ENCODE measurements at regions not wholly inside any gene's neighbourhood (a gene's known extent, or its start where the extent isn't known, plus 50 kb on each side); places are given as distances from the start of the nearest gene placed in this dataset.

DNA sequence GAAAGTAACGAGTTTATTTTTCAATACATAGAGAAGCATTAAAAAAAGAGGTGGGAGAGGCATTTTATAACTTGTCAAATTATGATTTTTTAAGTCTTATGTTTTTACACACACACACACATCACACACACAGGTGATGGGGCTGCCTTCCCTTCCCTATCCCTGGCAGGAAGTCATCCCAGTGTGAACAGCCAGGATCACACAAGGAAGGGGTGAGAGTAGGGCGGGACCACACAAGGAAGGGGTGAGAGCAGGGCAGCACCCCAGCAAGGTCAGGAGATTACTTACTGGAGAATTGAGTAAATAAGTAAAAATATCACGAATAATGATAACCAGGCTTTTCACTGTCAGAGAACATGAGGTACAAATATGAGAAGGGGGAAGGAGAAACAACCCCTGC, 372.6 kb downstream of the SEC23A start:
- no peak for TF ChIP-seq RNF2 (conservative IDR thresholded peaks at IDR 0.05; ENCODE audit: low read depth)
- TF ChIP-seq, protein P1, sequence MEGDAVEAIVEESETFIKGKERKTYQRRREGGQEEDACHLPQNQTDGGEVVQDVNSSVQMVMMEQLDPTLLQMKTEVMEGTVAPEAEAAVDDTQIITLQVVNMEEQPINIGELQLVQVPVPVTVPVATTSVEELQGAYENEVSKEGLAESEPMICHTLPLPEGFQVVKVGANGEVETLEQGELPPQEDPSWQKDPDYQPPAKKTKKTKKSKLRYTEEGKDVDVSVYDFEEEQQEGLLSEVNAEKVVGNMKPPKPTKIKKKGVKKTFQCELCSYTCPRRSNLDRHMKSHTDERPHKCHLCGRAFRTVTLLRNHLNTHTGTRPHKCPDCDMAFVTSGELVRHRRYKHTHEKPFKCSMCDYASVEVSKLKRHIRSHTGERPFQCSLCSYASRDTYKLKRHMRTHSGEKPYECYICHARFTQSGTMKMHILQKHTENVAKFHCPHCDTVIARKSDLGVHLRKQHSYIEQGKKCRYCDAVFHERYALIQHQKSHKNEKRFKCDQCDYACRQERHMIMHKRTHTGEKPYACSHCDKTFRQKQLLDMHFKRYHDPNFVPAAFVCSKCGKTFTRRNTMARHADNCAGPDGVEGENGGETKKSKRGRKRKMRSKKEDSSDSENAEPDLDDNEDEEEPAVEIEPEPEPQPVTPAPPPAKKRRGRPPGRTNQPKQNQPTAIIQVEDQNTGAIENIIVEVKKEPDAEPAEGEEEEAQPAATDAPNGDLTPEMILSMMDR (CRISPR knock-in tag; IDR thresholded peaks at IDR 0.05) = no peak
- TF ChIP-seq ZNF703 (CRISPR knock-in tag; IDR thresholded peaks at IDR 0.05; ENCODE audit: borderline replicate concordance) = no peak
- no peak for TF ChIP-seq ZNF879 (CRISPR knock-in tag; IDR thresholded peaks at IDR 0.05)
- TF ChIP-seq CBFB (CRISPR knock-in tag; IDR thresholded peaks at IDR 0.05) = no peak
- TF ChIP-seq JUND (CRISPR knock-in tag; IDR thresholded peaks at IDR 0.05) = no peak
- TF ChIP-seq, protein P2, sequence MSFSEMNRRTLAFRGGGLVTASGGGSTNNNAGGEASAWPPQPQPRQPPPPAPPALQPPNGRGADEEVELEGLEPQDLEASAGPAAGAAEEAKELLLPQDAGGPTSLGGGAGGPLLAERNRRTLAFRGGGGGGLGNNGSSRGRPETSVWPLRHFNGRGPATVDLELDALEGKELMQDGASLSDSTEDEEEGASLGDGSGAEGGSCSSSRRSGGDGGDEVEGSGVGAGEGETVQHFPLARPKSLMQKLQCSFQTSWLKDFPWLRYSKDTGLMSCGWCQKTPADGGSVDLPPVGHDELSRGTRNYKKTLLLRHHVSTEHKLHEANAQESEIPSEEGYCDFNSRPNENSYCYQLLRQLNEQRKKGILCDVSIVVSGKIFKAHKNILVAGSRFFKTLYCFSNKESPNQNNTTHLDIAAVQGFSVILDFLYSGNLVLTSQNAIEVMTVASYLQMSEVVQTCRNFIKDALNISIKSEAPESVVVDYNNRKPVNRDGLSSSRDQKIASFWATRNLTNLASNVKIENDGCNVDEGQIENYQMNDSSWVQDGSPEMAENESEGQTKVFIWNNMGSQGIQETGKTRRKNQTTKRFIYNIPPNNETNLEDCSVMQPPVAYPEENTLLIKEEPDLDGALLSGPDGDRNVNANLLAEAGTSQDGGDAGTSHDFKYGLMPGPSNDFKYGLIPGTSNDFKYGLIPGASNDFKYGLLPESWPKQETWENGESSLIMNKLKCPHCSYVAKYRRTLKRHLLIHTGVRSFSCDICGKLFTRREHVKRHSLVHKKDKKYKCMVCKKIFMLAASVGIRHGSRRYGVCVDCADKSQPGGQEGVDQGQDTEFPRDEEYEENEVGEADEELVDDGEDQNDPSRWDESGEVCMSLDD (CRISPR knock-in tag; IDR thresholded peaks at IDR 0.05; ENCODE audit: borderline replicate concordance) = no peak
- TF ChIP-seq AGO2 (optimal IDR thresholded peaks at IDR 0.05; ENCODE audit: low read depth, low read length) = no peak
- no peak for TF ChIP-seq CEBPB (IDR thresholded peaks at IDR 0.05; ENCODE audit: borderline replicate concordance, low read depth, low read length)
- no peak for TF ChIP-seq ZBTB8A (CRISPR knock-in tag; IDR thresholded peaks at IDR 0.05; ENCODE audit: borderline replicate concordance, low read depth)
- TF ChIP-seq, protein P3, sequence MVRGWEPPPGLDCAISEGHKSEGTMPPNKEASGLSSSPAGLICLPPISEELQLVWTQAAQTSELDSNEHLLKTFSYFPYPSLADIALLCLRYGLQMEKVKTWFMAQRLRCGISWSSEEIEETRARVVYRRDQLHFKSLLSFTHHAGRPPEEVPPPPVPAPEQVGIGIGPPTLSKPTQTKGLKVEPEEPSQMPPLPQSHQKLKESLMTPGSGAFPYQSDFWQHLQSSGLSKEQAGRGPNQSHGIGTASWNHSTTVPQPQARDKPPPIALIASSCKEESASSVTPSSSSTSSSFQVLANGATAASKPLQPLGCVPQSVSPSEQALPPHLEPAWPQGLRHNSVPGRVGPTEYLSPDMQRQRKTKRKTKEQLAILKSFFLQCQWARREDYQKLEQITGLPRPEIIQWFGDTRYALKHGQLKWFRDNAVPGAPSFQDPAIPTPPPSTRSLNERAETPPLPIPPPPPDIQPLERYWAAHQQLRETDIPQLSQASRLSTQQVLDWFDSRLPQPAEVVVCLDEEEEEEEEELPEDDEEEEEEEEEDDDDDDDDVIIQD (CRISPR knock-in tag; IDR thresholded peaks at IDR 0.05; ENCODE audit: low read depth) = no peak
- TF ChIP-seq JDP2 (CRISPR knock-in tag; IDR thresholded peaks at IDR 0.05; ENCODE audit: borderline replicate concordance) = no peak
- TF ChIP-seq, protein P4, sequence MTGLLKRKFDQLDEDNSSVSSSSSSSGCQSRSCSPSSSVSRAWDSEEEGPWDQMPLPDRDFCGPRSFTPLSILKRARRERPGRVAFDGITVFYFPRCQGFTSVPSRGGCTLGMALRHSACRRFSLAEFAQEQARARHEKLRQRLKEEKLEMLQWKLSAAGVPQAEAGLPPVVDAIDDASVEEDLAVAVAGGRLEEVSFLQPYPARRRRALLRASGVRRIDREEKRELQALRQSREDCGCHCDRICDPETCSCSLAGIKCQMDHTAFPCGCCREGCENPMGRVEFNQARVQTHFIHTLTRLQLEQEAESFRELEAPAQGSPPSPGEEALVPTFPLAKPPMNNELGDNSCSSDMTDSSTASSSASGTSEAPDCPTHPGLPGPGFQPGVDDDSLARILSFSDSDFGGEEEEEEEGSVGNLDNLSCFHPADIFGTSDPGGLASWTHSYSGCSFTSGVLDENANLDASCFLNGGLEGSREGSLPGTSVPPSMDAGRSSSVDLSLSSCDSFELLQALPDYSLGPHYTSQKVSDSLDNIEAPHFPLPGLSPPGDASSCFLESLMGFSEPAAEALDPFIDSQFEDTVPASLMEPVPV (CRISPR knock-in tag; IDR thresholded peaks at IDR 0.05) = no peak

Data from HepG2 (cell line).